ENCODE measurements at regions not wholly inside any gene's neighbourhood (a gene's known extent, or its start where the extent isn't known, plus 50 kb on each side); places are given as distances from the start of the nearest gene placed in this dataset.

DNA sequence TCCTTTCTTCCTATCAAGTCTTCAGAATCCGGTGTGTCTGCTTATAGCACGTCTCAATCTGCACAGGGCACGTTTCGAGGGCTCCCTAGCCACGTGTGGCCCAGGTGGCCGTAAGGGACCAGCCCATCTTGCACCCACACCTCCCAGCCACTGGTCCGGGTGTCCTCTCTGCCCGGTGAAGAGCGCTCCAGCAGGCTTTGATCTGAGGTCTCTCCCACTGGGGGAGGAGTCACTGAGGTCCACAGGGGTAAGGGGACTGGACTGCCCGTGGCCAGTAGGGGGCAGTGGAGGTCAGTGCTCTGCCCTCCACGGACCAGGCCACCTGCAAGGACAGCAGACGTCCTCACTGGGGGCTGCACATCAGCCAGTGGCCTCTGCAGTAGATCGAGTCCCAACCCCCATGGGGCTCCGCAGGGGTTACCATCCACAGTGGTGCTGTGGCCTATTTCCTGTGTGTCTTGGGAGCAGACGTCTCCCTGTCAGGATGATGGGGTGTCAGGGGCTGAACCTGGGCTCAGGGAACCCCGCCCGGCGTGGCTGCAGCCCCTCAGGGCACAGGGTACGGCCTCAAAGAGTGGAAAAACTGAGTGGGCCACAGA is 204.1 kb upstream of the CIBAR2 start:
- DNase-seq (peak in 1 of 2 donors; percentile 56), ATAC-seq (peak in 1 of 2 donors; percentile 58)
- H3K27me3 ChIP-seq, result no peaks in the 10 kb centered on the region
- no peak overlapping the region for H3K4me3 ChIP-seq
- no peaks in the 10 kb centered on the region for H3K36me3 ChIP-seq
- intact Hi-C loops (cut with DNase I; ENCODE audit: low total_unique reads) (no loop called here), in situ Hi-C loops (cut with MboI; ENCODE audit: low sequenced_read_pairs in 4 of 4) (no loop called here)
- no peak for TF ChIP-seq POLR2A (IDR thresholded peaks at IDR 0.05)
- TF ChIP-seq, protein P1, sequence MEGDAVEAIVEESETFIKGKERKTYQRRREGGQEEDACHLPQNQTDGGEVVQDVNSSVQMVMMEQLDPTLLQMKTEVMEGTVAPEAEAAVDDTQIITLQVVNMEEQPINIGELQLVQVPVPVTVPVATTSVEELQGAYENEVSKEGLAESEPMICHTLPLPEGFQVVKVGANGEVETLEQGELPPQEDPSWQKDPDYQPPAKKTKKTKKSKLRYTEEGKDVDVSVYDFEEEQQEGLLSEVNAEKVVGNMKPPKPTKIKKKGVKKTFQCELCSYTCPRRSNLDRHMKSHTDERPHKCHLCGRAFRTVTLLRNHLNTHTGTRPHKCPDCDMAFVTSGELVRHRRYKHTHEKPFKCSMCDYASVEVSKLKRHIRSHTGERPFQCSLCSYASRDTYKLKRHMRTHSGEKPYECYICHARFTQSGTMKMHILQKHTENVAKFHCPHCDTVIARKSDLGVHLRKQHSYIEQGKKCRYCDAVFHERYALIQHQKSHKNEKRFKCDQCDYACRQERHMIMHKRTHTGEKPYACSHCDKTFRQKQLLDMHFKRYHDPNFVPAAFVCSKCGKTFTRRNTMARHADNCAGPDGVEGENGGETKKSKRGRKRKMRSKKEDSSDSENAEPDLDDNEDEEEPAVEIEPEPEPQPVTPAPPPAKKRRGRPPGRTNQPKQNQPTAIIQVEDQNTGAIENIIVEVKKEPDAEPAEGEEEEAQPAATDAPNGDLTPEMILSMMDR (IDR thresholded peaks at IDR 0.05 in 4 of 5, conservative IDR thresholded peaks at IDR 0.05 in 1 of 5), result peak; percentile 40 to 89 (median 75)
- peak overlapping the region in 3 of 4 donors; percentile 29 to 53 (median 47) for H3K27ac ChIP-seq
- H3K4me1 ChIP-seq, result peaks cover 49 to 53% of the 10 kb centered on the region in 2 donors
- no peaks in the 10 kb centered on the region for H3K9me3 ChIP-seq

GRCh38 chr16:85316944-85317343 is 204.7 kb upstream of the CIBAR2 start:
- intact Hi-C loops (cut with DNase I; ENCODE audit: low total_unique reads) (no loop called here), in situ Hi-C loops (cut with MboI; ENCODE audit: low sequenced_read_pairs in 4 of 4) (no loop called here)
- Histone ChIP-seq H3K27ac (peak overlapping the region in 1 of 4 donors; percentile 47), H3K4me3 (no peak overlapping the region), H3K27me3 (no peaks in the 10 kb centered on the region), H3K9me3 (no peaks in the 10 kb centered on the region), H3K36me3 (no peaks in the 10 kb centered on the region), H3K4me1 (peaks cover 52 to 55% of the 10 kb centered on the region in 2 donors)
- ATAC-seq (no peak), DNase-seq (no peak)
- no peak for TF ChIP-seq POLR2A (IDR thresholded peaks at IDR 0.05)
- TF ChIP-seq, protein P1 (IDR thresholded peaks at IDR 0.05 in 4 of 5, conservative IDR thresholded peaks at IDR 0.05 in 1 of 5), result no peak

DNA sequence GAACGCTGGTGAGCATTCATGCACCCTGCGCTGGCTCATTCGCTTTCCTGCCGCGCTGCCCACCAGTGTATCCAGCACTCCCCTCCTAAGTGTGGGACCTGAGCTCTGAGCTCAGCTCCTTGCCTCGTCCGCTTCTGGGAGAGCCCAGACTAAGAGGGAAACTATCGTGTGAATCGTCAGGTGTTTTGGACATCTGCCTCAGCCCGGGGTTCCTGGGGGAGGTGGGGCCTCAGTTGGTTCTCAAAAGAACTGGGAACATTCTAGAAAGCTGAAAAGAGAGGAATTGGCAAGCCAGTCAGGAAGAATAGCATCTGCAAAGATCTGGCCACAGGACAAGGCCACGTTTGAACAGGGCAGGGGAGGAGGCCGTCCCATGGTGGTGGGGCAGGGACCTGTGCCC is 205.4 kb upstream of the CIBAR2 start:
- Histone ChIP-seq H3K27me3 (no peaks in the 10 kb centered on the region), H3K27ac (no peak overlapping the region), H3K4me1 (peaks cover 55 to 57% of the 10 kb centered on the region in 2 donors), H3K36me3 (no peaks in the 10 kb centered on the region), H3K9me3 (no peaks in the 10 kb centered on the region), H3K4me3 (no peak overlapping the region)
- ATAC-seq (no peak), DNase-seq (no peak)
- intact Hi-C loops (cut with DNase I; ENCODE audit: low total_unique reads), result no loop called here
- TF ChIP-seq POLR2A (IDR thresholded peaks at IDR 0.05), result no peak
- TF ChIP-seq, protein P1 (IDR thresholded peaks at IDR 0.05 in 4 of 5, conservative IDR thresholded peaks at IDR 0.05 in 1 of 5), result no peak
- in situ Hi-C loops (cut with MboI; ENCODE audit: low sequenced_read_pairs in 4 of 4), result no loop called here

DNA sequence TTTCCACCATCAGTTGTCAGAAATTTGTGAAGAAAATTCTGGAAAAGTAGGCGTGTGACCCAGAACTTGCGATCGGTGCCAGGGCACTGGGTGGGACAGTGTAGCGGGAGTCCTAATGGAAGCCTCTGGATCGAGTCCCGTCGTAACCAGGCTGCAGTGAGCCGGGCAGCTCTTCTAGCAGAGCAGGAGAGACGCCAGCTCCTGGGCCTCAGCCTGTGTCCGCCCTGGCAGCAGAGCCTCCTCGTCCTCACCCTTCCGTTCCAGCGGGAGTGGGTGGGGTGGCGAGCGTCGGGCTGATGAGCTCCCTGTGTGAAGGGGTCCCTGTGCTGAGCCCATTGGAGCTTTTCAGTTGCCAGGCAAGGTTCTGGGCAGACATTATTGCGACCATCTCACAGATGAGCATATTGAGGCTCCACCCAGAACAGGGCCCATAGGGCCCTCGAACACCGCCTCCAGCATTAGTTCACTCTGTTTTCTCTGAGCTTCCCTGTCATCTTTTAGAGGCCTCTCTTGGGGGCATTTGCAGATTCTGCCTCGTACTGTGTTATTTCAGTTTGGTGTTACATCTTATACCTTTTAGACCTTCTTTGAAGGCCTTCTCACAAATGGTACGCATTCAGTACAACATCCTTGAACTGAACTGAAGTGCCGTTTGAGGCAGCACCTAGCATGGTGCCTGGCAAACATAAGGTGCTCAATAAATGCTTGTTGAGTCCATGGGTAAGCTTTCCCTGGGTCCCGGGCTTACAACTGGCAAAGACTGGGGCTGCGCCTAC is 207.1 kb upstream of the CIBAR2 start:
- TF ChIP-seq POLR2A (IDR thresholded peaks at IDR 0.05), result no peak
- TF ChIP-seq, protein P1 (IDR thresholded peaks at IDR 0.05 in 4 of 5, conservative IDR thresholded peaks at IDR 0.05 in 1 of 5), result no peak
- no peak overlapping the region for H3K4me3 ChIP-seq
- ATAC-seq (no peak), DNase-seq (no peak)
- H3K36me3 ChIP-seq, result no peaks in the 10 kb centered on the region
- peak overlapping the region in 3 of 4 donors; percentile 41 to 93 (median 93) for H3K27ac ChIP-seq
- H3K4me1 ChIP-seq, result peaks cover 48 to 50% of the 10 kb centered on the region in 2 donors
- no peaks in the 10 kb centered on the region for H3K27me3 ChIP-seq
- intact Hi-C loops (cut with DNase I; ENCODE audit: low total_unique reads) (no loop called here), in situ Hi-C loops (cut with MboI; ENCODE audit: low sequenced_read_pairs in 4 of 4) (no loop called here)
- no peaks in the 10 kb centered on the region for H3K9me3 ChIP-seq
